GM20431 (cell line): ENCODE measurements at regions not wholly inside any gene's neighbourhood (a gene's known extent, or its start where the extent isn't known, plus 50 kb on each side); places are given as distances from the start of the nearest gene placed in this dataset.

ENCODE experiments used
- in situ Hi-C: fragments of 300-500 bp; cut with MseI, MboI; formaldehyde crosslinking; loops from one replicate; pipeline ENCODE4 v1.15.0; 2020; ENCODE audit warnings: low sequenced_read_pairs; ENCODE audit not compliant: unreplicated experiment

DNA sequence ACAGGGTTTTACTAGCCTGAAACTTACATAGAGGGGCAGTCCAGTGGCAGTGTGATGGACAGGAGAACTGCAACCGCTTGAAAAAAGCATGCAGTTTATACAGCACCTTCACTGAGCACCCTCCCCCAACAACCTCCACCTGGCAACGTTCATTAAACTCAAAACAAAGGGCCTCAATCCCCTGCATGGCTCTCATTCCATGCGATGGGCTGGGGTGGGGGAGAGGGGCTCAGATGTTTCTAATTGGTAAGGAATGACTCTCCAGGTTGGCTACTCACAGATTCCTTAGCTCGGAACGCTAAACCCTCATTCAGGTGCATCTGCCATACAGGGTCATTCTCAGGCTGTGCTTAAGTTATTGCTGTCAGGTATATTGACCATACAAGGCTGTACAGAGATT lies 80.9 kb upstream of the ITGA1 start:
- in situ Hi-C loops: no loop called here

- in situ Hi-C loops: no loop called here
These were observed 80.1 kb upstream of the ITGA1 start for GRCh38 chr5:52707616-52708015.

GRCh38 chr5:52708463-52708862 lies 79.3 kb upstream of the ITGA1 start:
- in situ Hi-C loops: no loop called here

DNA sequence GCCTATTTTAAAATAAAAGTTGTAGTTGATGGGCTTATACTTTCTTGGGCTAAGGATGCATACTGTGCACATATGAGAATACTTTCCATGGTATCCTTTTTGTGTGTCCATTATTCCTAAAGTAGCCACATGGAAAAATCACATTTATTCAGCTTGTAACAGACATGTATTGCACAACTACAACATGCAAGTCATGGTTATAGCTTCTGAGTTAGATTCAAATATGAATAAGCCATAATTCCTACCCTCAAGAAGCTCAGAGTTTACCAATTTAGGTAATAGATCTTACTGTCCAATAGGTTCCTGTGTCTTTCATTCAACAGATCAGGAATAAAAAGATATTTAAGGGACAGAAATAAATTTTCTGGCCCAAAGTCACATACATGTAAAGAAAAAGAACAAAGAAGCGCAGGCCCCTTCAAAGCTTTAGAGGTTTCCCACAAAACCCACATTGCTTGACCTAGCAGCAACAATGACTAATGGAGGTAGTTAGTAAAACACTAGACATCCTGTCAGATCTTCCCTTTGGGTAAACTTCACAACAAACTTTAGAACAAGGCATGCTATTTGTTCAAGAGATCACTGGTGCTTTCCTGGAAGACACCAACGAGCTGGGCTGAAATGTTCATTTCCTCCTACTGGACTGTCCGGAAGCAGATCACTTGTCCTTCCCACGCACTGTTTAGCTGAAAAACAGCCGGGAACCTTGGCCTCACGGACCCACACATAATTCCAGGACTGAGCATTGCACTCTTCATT lies 78.4 kb upstream of the ITGA1 start:
- in situ Hi-C loops: no loop called here

- in situ Hi-C loops: no loop called here
These were observed 77.3 kb upstream of the ITGA1 start for GRCh38 chr5:52710310-52710971.

DNA sequence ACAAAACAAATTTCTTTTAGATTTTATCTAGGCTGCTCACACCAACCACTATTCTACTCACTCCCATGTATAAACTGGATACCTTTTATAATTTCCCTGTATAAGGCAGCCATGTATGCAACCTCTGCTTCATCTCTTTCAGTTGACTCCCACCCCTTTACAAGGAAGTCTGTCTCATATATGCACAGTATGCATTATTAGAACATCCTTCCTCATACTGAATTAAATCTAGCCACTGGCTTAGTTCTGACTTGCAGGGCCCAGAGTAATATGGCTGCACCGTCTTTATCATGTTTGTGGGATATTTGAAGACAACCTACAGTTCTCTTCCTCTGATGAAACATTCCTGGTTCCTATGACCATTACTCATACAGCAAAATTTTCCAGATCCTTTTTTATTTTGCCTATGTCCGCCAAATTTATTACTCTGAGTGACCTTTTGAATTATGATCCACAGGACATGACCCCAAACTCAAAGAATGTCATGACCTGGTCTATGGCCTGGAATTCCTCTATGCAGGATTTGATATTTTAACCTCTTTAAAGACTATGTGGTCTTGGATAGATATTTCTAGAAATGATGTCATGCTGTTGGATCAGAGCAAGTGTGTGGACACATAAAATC lies 76.6 kb upstream of the ITGA1 start:
- in situ Hi-C loops: no loop called here

GRCh38 chr5:52712354-52712753 lies 75.4 kb upstream of the ITGA1 start:
- in situ Hi-C loops: no loop called here

DNA sequence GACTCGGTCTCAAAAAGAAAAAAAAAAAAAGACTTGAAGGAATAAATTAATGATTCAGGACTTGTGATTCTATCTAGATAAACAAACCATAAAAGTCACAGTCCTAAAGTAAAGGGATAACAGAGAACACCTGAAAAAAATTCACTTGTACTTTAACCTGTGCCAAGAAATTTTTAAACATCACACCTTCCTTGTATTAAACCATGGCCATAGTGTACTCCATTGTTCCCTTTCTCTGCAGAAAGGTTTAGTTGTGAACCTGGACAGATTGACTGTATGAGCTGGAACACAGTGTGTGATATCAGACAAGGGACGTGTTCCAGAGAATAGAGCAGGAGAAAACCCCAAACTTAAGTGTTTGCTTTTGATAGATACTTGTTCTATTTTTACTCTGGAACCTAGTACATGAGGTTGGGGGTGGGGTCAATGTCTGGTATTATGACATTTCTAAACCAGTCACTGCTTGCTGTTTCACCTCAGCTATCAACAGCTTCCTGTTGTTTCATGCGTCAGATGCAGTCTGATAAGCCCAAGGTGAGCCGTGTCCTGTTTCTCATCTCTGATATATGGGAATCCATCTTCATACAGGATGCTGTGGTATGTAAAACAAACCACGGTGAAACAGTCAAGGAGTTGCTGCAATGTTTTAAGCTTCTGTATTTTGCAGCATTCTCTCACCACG lies 62.5 kb upstream of the ITGA1 start:
- in situ Hi-C loops: no loop called here

DNA sequence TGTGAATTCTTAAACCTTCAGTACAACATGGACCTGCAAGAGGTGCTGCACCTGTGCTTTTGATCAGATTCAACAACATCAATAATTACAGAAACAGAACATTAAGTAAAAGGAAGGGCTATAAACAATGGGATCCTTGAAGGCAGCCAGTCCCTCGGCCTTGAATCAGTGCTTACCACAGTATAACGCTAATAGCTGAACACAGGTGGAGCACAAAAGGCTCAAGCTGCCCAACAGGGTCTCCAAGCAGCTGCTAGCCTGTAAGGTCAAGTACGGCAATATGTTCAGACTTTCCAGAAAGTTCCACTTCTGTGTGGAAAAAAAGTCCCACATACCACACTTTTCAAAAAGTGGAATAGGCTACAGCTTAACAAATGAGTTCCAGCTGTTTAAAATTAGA lies 61.9 kb upstream of the ITGA1 start:
- in situ Hi-C loops: no loop called here

GRCh38 chr5:52727020-52727419 lies 60.7 kb upstream of the ITGA1 start:
- in situ Hi-C loops: no loop called here

GRCh38 chr5:52727576-52727975 lies 60.1 kb upstream of the ITGA1 start:
- in situ Hi-C loops: no loop called here

- in situ Hi-C loops: no loop called here
These were observed 59.5 kb upstream of the ITGA1 start for GRCh38 chr5:52728224-52728623.

GRCh38 chr5:52728686-52729085 lies 59.0 kb upstream of the ITGA1 start:
- in situ Hi-C loops: no loop called here

DNA sequence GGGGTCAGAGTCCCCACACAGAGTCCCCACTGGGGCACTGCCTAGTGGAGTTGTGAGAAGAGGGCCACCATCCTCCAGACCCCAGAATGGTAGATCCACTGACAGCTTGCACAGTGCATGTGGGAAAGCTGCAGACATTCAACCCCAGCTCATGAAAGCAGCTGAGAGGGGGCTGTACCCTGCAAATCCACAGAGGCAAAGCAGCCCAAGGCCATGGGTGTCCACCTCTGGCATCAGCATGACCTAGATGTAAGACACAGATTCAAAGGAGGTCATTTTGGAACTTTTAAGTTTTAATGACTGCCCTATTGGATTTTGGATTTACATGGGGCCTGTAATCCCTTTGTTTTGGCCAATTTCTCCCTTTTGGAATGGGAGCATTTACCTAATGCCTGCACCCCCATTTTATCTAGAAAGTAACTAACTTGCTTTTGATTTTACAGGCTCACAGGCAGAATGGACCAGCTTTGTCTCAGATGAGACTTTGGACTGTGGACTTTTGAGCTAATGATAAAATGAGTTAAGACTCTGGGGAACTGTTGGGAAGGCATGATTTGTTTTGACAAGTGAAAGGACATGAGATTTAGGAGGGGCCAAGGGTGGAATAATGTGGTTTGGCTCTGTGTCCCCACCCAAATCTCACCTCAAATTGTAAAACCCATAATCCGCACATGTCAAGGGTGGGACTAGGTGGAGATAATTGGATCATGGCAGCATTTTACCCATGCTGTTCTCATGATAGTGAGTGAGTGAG lies 56.3 kb upstream of the ITGA1 start:
- in situ Hi-C loops: no loop called here

- in situ Hi-C loops: no loop called here
These were observed 53.2 kb upstream of the ITGA1 start for GRCh38 chr5:52734557-52734956.

- in situ Hi-C loops: no loop called here
These were observed 52.6 kb upstream of the ITGA1 start for GRCh38 chr5:52735139-52735538.
